NCI-H748 treated with DMSO at 0.1 percent for 48 hours (cell line): ENCODE measurements at regions not wholly inside any gene's neighbourhood (a gene's known extent, or its start where the extent isn't known, plus 50 kb on each side); places are given as distances from the start of the nearest gene placed in this dataset.
"Not testable (repeated sequence)": the region's sequence is repeated elsewhere in the genome, so short reads cannot be mapped to it uniquely, and the experiment has no call there.

Source experiments
- DNase-seq: peaks from one replicate; lab custom pipeline; 2025; lab: John Stamatoyannopoulos, UW

DNA sequence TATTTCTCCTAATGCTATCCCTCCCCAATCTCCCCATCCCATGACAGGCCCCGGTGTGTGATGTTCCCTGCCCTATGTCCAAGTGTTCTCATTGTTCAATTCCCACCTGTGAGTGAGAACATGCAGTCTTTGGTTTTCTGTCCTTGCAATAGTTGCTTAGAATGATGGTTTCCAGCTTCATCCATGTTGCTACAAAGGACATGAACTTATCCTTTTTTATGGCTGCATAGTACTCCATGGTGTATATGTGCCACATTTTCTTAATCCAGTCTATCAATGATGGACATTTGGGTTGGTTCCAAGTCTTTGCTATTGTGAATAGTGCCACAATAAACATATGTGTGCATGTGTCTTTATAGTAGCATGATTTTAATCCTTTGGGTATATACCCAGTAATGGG lies 51.3 kb upstream of the RIOK2 start:
- DNase-seq, result not testable (repeated sequence)

DNA sequence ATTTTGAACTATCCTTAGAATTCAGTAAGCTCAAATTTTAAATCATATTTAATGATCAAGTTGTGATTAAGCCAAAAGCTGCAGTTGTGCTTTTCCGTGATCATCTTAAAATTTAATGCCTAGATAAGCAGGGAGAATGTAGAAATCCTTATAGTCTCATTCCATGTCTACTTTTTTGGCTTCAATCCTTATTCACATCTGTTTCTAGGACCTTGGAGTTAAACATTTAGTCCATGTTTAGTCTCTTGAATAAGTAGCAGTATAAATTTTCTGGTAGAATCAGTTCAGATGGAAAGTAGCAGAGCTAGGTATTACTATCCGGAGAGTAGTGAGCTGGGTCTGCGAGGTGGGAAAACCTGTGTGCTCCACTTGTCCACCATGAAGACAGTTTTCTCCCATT lies 59.3 kb upstream of the RIOK2 start:
- DNase-seq, result no peak

DNA sequence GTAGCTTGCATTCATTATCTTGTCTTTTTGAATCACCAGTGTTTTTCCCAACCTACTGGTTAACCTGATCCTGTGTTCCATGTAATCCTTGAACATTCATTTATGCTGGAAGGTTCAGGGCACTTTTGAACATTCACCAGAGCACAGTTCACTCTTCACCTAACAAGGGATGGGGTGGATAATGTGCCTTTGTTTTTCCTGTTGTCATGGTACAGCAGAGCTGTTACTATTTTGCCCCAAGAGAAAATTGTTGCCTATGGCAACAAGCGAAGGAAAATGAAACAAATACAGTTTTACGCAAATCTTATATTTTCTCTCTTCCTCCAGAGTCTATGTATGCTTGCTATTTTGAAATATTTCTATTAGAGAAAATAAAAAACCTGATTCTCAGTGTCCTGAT lies 60.3 kb upstream of the RIOK2 start:
- no peak for DNase-seq

DNA sequence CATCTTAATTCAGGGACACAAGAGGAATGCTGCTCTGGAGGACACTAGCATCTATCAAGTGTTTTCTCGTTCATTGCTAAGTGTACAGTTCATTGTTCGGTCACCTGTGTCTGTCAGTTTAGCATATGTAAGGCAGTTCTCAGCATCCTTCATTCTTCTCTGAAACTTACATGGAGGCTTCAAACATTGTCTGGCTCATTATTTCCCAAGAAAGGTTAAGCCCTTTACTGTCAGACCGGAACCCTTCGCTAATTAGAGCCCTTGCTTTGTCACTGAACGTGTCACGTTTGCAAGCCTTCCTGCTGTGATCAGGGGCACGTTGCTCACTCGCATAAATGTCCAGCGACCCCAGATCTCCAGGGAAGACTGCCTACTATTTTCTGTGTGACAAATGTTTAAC lies 62.3 kb upstream of the RIOK2 start:
- peak; percentile 27 for DNase-seq

DNA sequence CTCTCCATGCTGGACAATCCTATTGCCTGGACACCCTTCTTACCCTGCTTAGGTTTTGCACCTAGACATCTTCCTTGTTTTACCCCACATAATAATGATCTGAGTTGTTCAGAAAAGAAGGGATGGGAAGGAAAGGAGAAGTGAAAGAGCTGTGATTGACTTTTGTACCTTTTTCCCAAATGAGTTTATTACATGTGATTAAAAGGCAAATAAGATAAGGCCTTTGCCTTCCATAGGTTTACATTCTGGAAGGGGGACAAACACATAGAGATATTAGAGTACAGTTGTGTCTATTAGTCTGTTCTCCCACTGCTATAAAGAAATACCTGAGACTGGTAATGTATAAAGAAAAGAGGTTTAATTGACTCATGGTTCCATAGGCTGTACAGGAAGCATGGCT lies 67.1 kb upstream of the RIOK2 start:
- no peak for DNase-seq

DNA sequence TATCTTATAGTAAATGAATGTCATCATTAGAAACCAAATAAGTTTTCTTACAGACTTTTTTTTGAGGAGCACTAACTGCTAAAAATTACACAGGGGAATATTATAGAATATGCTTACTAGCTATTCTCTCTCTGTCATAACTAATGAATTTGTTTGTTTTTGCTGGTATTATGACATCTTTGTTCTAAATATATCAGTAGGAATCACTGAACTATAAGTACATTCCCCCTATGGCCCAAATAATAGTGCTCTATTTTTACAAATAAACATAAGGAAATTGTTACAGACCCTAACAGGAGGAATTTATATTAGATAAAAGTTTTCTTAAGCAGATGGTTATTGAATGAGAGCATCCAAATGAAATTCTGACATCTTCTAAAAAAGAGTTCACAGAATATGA lies 83.0 kb upstream of the RIOK2 start:
- DNase-seq, result no peak

DNA sequence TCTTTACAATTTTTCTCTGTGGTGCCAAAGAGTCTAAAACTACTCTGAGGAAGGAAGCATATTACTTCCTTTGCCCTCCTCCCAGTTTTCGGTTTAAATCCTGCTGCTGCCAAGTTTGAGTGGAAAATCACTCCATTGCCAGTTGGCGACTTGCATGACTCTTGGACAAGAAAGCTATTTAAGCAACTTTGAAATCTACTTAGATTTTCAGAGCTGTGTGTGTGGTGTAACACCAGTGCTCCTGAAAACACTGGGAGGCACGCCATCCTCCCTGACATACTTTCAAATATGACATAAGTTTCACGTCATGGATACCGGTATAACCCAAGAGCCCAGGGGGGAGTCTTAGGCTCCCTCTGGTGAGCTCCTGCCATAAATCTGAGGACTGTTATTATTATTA lies 83.5 kb upstream of the RIOK2 start:
- no peak for DNase-seq

DNA sequence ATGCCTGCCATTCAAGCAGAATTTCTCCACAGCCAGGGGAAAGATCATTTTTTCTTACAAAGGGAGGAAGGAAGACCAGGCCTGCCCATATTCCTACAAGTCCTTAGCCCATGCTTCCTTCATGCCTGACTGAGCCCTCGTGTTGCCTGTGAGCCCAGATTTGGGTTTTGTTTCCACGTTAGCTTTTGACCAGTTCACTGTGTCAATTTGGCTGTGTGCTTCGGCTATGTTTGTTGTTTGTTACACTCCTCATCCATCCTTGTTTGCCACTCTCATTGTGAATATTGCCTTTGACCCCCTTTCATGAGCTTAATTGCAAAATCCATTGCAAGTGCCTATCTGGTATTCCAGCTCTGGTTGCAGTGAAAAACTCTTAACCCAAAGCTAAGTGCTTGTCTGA lies 84.7 kb upstream of the RIOK2 start:
- no peak for DNase-seq

DNA sequence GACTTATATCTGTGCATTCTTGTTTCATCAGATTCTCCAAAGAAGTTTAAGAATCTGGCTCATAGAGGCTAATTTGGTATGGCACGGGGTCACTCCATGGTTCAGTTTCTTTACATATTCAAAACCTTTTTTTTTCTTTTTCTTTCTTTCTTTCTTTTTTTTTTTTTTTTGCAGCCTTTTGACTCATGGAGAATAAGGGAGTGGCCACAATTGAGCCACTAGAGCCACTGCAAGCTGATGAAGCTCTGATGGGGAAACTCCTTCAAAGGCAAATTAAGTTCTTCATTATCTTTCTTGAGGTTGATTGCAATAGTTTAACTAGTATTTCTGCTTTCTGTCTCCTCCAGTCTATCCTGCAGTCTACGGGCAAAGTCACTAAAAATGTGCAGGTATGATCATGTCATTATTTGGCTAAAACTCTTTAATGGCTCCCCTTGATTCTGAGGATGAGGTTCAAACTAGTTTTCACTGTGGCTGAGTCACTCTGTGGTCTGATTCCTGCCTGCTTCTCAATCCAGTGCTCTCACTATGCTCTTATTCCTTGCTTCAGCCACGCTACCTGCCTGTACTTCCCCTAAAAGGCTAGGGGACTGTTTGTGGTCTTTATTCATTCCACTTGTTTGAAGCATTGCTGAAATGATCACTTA lies 93.5 kb upstream of the RIOK2 start:
- DNase-seq, result no peak

DNA sequence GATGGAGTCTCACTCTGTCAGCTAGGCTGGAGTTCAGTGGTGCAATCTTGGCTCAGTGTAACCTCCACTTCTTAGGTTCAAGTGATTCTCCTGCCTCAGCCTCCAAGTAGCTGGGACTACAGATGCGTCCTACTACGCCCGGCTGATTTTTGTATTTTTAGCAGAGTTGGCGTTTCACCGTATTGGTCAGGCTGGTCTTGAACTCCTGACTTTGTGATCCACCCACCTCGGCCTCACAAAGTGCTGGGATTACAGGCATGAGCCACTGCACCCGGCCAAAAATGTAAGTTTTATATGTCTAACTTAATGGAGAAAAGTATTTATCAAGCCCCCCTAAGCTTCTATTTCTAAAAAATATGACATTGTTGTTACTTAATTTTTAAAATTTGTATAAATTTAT lies 98.2 kb upstream of the RIOK2 start:
- DNase-seq, result no peak

DNA sequence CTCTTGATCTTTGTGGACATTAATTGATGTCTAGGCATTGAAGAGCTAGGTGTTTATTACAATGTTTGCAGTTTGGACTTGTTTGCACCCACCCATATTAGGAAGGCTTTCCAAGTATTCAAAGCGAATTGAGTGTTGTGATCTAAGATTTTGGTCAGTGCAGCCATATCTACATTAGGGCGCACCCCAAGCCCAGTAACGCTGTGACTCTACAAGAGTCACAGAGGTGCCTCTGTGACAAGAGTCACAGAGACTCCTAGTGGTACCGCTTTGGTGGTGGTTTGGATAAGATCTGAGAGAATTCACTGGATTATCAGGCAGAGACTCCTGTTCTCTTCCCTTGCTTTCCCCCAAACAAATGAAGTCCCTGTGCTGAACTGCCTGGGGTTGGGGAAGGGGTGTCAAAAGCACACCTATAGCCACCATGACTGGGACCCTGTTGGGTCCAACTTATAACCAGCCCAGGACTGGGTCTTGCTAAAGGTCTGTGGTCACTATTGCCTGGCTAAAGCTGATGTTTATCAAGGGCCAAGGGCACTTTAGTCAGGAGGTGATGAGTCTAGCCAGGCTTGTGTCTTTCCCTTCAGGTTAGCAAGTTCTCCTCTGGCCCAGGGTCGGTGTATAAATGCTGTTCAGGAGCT lies 114.1 kb upstream of the RIOK2 start:
- DNase-seq, result peak; percentile 24

DNA sequence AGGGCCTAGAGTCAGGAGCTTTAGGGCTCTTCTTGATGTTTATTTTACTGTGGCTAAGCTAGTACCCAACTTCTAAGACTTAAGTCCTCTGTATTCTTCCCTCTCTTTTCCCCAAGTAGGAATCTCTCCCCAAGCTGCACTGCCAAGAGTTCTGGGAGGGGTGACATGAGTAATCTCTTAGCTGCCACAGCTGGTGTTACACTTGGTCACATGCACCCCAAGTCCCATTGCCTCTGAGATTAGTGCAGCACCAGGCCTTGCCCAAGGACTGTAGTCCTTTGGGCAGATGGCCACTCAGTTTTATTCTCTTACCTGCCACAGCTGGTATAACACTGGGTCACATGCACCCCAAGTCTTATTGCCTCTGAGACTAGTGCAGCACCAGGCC lies 114.7 kb upstream of the RIOK2 start:
- no peak for DNase-seq

DNA sequence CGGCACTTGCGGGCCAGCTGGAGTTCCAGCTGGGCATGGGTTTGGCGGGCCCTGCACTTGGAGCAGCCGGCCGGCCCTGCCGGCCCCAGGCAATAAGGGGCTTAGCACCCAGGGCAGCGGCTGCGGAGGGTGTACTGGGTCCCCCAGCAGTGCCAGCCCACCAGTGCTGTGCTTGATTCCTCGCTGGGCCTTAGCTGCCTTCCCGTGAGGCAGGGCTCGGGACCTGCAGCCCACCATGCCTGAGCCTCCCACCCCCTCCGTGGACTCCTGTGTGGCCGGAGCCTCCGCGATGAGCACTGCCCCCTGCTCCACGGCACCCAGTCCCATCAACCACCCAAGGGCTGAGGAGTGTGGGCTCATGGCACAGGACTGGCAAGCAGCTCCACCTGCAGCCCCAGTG lies 118.1 kb upstream of the RIOK2 start:
- DNase-seq, result not testable (repeated sequence)

DNA sequence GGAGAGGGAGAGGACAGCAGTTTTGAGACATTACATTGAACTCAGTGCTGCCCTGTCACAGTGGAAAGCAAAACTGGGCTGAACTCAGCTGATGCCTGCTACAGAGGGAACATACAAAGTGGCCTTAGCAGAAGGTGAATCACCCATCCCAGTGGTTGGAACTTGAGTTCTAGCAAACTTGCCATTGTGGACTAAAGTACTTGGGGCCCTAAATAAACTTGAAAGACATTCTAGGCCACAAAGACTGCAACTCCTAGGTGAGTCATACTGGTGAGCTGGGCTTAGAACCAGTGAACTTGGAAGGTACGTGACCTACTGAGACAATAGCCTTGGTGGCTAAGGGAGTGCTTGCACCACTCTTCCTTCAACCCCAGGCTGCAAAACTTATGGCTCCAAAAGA lies 155.7 kb upstream of the RIOK2 start:
- no peak for DNase-seq

DNA sequence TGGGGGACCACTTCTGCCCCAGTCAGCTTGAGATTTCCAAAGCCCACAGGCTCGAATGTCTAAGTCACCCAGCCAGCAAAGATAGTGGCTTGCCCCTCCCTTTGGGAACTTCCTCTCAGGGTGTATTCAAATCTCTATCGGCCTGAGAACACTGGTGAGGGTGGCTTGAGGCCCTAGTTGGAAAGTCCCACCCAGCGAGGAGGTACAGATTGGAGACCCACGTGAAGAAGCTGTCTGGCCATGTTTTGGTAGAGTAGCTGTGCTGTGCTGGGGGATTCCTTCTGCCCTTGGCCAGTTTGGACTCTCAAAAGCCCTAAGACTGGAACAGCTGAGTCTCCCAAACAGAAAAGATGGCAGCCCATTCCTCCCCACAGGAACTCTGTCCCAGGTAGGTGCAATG lies 172.7 kb upstream of the RIOK2 start:
- no peak for DNase-seq

DNA sequence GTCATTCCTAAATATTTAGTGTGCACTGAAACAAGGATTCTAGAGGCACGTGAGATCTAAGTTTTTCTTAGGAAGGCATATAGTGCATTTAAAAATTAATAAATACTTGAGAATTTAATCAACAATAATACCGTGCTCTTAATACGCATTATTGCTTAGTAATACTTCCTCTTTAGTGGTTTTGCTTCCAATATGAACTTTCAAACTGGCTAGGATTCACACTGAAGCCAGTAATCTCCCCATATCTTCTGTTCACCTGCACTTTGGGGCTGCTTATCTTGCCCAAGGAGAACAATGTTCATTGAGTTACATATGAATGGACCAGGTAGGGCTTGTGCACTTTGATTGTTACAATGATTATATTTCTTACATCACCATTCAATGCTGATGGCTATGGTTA lies 180.5 kb upstream of the RIOK2 start:
- no peak for DNase-seq

DNA sequence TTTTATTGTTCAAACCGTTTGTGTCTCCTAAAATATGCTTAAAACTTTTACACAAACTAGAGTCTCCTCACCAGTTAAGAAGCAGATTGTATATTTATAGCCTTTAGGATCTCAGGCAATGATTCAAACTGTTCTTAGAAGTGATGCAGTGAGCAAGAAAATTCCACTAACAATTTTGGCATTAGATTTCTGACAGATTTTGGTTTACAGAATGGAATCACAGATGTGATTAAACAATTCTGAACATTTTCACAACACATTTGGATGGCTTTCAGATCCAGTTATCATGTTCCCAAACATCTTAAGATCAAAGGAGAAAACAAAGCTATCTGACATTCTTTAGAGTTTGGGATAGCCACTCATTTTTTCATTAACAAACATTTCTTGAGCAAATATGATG lies 181.7 kb upstream of the RIOK2 start:
- no peak for DNase-seq

DNA sequence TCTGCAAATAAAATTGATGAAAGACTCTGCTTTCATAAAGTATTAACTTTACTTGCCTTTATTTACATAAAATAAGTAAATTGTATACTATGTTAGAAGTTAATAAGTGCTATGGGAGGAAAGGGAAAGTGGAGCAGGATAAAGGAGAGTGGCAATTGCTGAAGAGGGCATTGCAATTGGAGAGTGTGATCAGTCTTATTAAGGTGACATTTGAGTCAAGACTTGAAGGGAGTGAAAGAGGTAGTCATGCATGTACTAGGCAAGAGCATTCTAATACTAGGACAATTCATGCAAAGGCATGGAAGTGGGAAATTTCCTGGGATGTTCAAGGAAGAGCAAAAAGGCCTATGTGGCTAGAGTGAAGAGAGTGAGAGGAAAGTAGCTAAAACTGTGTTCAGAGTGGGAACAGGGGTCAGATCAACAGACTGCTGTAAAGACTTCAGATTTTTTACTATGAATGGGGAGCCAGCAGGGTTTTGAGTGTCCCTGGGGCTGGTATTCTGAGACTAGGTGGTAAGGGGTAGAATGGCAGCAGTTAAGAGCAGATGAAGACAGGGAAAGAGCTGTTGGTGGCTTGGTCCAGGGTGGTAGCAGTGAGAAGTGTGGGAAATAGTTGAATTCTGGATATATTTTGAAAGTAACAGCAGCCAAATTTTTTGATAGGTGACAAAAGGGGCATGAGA lies 182.3 kb upstream of the RIOK2 start:
- DNase-seq, result no peak

DNA sequence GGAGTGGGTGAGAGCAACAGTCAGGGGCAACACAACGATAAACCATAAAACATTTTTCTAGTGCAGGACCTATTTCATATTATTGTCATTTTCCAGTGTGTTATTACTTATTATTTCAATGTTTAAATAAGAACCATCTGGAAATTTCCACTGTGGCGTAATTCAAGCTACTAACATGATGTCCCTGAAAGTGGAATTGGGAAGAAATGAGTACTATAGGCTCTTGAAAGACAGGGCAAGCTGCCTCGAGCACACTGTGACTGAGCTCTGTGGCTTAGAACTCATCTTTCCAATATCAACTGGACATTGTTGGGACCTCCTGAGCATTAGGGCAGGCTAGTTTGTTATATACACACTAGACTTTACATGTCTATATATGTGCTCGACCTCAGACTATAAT lies 182.9 kb upstream of the RIOK2 start:
- DNase-seq, result no peak

DNA sequence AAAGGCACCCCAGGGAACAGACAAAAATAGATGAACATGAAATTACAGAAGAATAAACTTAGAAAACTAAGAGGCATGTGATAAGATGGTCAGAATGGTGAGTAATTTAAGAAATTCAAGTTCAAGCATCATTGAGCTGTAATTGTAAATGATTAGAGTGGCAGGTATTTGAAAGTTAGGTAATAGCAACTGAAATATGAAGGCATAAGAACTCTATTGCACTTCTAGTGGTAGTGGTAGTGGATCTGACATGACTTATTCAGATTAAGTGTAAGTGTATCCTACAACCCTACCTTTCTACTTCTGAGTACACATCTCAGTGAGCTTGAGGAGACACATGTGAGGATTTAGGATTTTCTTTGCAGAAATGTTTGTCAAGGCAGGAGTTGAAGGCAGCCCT lies 192.9 kb upstream of the RIOK2 start:
- no peak for DNase-seq

DNA sequence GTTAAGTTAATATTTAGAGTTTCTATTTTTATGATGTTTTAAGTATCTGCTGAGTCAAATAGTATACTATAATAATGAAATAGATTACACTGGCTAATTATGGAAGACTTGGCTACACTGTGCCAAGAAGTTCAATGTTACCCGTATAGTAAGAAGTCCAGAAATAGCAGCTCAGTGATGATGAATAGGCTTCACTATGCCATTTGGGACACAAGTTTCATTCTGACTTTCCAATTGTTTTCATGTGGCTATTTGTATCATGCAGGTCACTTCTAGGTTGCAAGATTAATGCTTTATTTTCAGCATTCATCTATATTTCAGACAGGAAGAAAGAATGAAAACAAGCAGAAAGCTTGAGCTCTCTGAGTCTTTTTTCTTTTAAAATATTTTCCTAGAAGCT lies 194.5 kb upstream of the RIOK2 start:
- no peak for DNase-seq

DNA sequence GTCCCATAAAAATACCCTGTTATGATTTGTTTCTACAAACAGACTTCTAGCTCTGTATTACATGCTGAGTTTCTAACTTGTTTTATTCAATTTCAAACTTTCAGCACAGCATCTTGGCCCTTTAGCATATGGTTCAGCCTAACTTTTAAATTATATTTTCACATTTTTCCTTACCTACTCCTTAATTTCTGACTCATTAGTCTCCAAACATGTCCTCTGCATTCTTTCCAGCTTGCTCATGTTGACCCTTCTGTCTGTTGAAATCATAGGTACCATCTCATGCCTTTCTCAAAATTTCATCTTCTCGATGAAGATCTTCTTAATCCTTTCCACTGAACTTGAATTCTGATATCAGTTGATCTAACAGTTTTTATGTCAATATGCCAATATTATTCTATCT lies 200.9 kb upstream of the RIOK2 start:
- no peak for DNase-seq

DNA sequence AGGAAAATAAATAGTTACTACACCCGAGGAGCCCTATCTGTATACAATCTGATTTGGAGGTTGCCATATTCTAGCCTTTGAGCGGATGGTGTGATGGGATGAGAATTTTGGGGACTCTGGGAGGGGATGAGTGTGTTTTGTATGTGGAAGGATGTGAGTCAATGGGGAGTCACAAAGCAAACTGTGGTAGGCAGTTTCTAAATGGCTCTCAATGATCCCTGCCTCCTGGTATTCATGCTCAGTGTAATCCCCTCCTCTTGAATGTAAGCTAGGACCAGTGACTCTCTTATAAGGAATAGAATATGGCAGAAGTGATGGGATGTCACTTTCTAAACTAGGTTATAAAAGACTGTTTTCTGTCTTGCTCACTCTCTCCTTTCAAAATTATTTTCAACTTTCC lies 205.7 kb upstream of the RIOK2 start:
- DNase-seq, result no peak

DNA sequence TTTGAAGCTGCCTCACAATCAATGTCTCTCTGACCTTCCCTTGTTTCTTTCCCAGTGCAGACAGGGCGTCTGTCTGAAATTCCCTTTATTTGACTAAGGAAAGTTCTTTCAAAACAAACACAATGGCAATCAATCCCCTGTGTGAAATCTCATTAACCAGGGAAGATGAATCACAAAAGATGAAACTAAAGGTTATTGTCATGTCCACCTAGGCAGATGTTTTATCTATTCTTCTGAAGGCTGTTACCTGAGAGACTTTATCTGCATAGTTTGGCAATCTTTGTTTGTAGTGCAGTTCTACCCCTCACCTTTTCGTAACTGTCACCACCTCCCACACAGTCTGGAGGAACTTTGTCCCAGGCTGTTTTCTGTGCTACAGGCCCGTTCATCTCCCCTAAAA lies 217.5 kb upstream of the RIOK2 start:
- DNase-seq, result no peak
